NCI-H2196 (cell line): ENCODE measurements at regions not wholly inside any gene's neighbourhood (a gene's known extent, or its start where the extent isn't known, plus 50 kb on each side); places are given as distances from the start of the nearest gene placed in this dataset.
"Not testable (repeated sequence)": the region's sequence is repeated elsewhere in the genome, so short reads cannot be mapped to it uniquely, and the experiment has no call there.

Experiments
- DNase-seq: peaks from one replicate; lab custom pipeline; 2025; ENCODE audit not compliant: unreplicated experiment; lab: John Stamatoyannopoulos, UW

- no peak for DNase-seq
Measured at GRCh38 chr15:39016706-39017105, 452.1 kb upstream of the RASGRP1 start.

DNA sequence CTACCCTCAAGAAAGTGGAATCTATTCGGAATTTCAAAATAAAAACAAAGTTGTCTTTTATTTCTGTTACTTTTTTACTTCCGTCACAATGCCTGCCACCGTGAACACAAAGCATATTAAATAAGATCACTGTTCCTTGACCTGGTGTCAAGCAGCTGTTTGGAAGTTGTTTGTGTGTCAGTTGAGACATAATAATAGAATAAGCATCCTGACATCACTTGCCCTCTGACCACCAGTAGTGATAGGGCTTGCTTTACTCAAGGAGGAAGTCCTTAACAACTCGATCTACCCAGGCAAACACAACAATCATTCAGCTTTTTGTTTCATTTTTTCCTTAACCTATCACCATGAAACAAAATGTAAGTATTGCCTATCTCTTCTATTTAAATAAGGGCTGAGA is 454.4 kb upstream of the RASGRP1 start:
- no peak for DNase-seq

GRCh38 chr15:39021341-39021740 is 456.7 kb upstream of the RASGRP1 start:
- DNase-seq, result no peak

GRCh38 chr15:39022532-39023305 is 458.1 kb upstream of the RASGRP1 start:
- DNase-seq, result no peak

DNA sequence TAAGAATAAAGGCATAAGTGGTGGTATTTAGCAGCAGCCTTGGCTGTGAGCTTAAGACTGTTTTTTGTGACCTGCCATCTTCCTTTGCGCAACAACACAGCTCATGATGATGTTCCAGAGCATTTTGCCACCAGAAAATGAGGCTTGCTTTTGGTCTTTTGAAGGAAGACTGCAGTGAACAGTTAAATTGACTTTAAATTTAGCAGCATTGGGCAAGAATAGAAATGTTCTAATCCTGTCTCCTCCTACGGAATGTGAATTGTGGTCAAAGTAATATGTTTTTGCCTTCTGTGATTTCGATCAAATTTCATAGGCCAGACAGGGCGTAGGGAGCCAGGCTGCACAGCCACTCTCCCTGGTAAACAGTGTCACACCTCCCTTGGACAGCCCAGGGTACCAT is 460.7 kb upstream of the RASGRP1 start:
- DNase-seq, result no peak

GRCh38 chr15:39025881-39026280 is 461.3 kb upstream of the RASGRP1 start:
- DNase-seq, result no peak

DNA sequence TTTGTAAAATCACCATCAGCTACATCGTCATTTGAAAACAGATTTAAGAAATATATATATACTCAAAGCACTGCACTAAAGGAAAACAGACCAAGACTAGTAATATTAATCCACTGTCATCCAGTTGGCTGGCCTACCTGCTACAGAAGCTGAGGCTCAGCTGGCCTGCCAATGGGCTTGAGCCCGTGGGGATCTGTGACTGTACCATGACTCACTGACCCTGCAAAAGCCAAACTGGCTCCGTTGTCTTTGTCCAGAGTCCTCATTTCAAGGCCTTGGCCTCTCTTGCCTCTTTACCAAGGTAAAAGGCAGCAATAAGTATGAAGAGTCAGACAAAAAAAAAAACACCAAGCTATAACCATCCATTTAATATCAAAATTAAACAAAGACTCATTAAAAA is 463.5 kb upstream of the RASGRP1 start:
- DNase-seq, result no peak

GRCh38 chr15:39029741-39030140 is 465.1 kb upstream of the RASGRP1 start:
- DNase-seq, result no peak

GRCh38 chr15:39030291-39031070 is 465.9 kb upstream of the RASGRP1 start:
- no peak for DNase-seq

DNA sequence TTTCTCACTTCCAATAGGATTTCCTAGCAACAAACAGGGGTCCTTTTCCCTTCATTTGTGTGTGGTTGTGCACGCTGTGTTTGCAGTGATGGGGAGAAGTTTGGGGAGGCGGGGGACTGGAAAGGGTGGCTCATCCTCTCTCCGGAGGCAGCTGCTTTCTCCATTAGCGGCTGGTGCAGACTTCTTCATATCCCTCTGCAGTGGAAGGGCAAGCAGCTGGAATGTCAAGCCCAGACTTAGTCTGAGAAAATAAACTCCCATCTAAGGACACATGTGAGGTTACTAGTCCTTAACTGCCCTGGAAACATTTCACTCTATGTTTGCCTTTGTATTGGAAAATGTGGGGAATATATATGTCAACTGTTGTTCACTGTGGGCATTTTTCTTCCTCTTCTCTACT is 467.0 kb upstream of the RASGRP1 start:
- no peak for DNase-seq

- DNase-seq, result no peak
Measured at GRCh38 chr15:39034816-39035215, 470.2 kb upstream of the RASGRP1 start.

DNA sequence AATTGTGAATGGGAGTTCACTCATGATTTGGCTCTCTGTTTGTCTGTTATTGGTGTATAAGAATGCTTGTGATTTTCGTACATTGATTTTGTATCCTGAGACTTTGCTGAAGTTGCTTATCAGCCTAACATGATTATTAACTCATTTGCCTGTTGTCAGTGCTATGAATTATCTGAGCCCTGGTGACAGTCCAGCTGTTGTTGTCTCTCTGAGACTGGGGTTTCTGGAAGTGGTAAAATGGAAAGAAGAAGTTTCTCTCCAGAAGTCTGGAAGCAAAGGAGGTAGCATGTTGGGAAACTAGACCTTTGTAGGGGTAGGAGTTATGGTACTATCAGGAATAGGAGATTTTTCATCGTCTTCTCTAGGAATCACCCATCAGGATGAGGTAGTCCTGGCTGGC is 473.0 kb upstream of the RASGRP1 start:
- DNase-seq, result not testable (repeated sequence)

- DNase-seq, result no peak
Measured at GRCh38 chr15:39040861-39041260, 476.2 kb upstream of the RASGRP1 start.

DNA sequence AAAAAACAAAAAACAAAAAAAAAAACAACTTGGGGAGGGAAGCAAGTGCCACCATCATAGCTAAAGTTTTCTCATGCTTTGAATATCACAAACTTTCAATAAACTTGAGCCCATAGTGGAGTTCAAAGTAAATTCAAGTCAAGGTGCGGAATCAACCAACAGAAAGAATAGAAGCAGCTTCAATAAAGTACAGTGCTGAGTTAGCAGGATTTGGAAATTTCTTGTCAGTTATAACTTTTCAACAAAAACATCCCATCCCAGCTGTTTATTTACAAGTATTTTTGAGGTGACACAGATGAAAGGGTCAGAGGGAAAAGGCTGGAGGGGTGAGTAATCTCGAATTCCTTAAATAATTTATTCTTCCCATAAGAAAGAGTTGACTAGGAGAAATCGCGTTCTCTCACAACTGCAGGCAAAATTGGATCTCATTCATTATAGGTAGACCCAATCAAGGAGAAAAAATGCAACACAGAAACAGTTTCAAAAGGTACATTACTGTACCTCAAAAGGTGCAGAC is 477.4 kb upstream of the RASGRP1 start:
- no peak for DNase-seq

GRCh38 chr15:39051626-39052322 is 487.2 kb upstream of the RASGRP1 start:
- DNase-seq, result no peak

- DNase-seq, result no peak
Measured at GRCh38 chr15:39052323-39052705, 487.7 kb upstream of the RASGRP1 start.

- DNase-seq, result no peak
Measured at GRCh38 chr15:39053480-39053879, 488.9 kb upstream of the RASGRP1 start.

- no peak for DNase-seq
Measured at GRCh38 chr15:39054128-39054732, 489.6 kb upstream of the RASGRP1 start.

DNA sequence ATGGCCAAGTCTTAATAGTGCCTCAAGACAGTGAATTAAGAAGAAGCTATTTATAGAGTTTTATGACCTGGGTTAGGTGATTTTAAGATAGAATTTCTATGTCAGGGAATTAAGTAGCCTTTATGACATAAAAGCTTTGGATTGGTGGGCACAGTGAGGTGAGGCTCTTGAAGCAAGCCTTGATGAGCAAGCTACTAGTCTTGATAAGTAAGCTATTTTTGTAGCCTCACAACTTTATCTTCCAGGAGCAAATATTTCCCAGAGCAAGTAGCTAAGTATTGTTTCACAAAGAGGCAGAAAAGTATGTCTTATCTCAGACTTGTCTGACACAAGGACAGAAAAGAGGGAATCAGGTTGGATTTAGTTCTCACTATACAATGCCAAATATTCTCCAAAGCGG is 491.7 kb upstream of the RASGRP1 start:
- DNase-seq, result no peak

GRCh38 chr15:39058351-39059131 is 493.9 kb upstream of the RASGRP1 start:
- DNase-seq, result no peak
